HG02678 (cell line): ENCODE measurements at regions not wholly inside any gene's neighbourhood (a gene's known extent, or its start where the extent isn't known, plus 50 kb on each side); places are given as distances from the start of the nearest gene placed in this dataset.
"Not testable (repeated sequence)": the region's sequence is repeated elsewhere in the genome, so short reads cannot be mapped to it uniquely, and the experiment has no call there.

Experiments used
- ATAC-seq: cut with Tn5 transposase; IDR thresholded peaks from one replicate; pipeline ENCODE4 v1.9.1; 2021; ENCODE audit warnings: mild to moderate bottlenecking, moderate library complexity; ENCODE audit not compliant: unreplicated experiment

DNA sequence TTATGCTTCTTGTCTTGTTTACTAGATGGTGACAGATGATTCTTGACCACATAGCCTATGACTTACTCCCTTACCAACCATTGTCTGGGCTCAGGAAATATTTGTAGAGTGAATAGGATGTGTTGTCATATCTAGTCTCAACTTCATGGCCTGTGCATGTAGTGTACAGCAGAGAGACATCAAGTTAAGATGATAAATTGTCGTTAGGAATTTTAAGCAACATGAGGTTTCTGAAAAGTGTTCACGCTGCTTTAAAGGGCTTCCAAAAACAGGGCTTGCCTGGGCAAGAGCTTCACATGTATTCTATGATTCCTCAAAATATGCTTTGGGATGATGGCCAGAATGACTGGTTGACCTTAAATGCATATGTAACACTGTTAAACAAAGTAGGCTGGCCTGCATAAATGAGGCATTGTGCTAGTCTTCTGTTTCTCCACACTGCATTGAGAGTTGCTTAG lies 424.0 kb downstream of the RND3 start:
- ATAC-seq: no peak

DNA sequence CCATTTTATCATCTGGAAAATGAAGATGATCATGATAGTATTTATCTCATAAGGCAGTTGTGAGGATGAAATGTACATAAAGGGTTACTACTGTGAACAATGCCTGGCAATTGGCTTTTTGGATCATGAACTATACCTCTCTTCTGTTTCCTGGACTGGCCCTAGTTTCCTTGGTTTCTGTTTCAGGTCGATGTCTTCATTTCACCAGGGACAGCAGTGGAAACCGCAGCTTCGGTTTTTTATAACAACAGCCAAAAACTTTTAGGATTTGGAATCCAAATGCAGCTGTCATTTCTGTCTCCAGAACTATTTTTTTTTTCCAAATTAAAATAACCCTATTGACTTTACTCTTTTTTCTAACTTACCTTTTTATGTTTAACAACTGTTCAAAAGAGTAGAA lies 425.1 kb downstream of the RND3 start:
- no peak for ATAC-seq

DNA sequence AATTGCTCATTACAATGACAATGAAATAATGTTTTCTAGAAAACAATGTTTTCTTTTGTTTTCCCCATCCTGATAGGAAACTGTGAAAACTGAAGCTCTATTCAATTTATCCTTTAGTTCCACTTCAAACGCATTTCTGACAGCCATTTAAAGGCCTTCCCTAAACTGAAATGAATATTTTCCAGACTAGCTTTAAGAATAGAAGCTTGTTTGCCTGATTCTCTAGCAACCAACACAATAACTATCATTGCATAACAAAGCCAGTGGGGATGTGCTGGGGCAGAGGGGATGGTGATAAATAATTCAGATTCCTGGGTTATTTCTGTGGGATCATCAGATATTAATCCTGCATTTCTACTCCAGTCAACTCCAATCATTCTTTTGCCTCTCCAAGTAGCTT lies 427.1 kb downstream of the RND3 start:
- no peak for ATAC-seq

DNA sequence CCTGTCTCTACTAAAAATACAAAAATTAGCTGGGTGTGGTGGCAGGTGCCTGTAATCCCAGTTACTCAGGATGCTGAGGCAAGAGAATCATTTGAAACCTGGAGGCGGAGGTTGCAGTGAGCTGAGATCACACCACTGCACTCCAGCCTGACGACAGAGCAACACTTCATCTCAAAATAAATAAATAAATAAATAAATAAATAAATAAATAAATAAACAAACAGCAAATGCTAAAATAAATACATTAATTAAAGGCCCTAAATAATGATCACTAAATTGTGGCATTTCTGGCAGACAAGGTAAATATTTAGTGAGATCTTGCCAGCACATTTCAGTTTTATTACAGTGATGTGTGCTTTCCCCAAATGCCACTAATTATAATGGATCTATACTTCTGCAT lies 427.8 kb downstream of the RND3 start:
- not testable (repeated sequence) for ATAC-seq

DNA sequence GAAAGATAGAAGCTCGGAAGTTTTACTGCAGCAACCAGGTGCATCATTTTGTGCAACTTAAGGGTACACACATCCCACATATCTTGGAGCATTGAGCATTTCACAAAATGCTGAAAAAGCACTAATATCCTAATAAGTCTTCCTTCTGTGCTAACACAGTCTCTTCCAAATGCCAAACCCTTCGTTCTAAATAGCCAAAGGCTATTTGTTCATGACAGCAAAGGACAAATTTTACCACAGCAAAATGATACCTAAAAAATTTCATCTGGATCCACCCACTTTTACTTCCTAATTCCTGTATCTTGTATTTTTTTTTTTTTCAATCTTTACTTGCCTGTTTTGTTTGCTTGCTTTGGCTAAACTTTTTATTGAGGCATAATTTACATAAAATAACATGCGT lies 435.0 kb downstream of the RND3 start:
- ATAC-seq: no peak

DNA sequence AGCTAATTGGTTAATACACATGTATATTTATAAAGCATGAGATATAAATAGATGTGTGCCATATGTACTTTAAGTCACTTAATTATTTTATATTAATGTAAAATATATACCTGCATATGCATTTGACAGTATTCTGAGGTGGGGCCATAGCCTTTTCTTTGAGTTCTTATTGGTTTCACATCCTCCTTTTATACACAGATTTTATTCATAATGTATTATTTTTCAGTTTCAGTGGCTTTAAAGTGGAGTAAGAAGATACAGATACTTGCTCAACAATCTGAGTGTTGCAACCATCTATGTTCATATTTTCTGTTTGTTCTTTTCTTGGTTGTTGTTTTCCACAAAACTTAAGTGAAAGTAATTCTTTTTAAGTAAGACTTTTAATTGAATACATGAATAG lies 436.5 kb downstream of the RND3 start:
- no peak for ATAC-seq

DNA sequence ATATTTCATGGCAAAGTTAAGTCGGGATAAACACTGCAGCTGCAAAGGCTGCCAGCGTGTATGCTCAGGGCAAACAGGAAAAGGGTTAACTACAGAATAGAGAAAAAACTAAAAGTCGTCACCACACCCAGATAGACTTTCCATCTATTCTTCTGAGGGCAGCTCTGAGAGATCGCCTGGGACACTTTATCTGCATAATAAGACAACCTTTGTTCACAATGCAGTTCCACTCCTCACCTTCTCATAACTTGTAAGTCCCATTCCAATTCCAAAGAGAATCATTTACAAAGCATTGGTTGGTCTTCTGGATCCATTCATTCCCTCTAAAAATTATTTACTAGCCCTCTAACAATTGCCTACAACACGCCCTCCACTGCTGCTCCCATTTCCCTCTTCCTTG lies 437.4 kb downstream of the RND3 start:
- ATAC-seq: no peak

DNA sequence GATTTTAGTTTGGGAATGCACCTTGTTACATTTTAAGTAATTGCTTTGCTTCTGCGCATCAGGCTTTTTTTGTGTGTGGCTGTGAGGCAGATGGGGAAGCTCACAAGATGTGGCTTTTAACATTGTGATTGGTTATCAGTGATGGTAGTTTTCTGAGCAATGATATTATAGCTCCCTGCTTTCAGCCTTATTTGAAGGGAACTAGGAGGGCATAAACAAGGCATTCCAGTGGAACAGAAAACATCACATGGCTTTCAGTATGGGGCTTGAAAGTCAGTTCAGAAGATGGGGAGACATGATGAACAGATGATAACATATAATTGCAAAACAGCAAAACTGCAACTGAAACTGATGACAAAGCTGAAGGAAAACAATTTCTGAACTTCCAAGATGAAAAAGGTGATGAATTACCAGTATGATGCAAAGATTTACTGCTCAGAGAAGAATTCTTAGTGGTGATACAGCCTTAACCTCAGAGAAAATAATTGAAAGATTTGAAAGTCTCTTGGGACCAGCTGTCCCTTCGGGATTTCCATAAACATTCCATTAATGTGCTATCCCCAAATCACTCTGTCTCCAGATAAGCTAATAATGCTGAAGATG lies 439.7 kb downstream of the RND3 start:
- no peak for ATAC-seq

DNA sequence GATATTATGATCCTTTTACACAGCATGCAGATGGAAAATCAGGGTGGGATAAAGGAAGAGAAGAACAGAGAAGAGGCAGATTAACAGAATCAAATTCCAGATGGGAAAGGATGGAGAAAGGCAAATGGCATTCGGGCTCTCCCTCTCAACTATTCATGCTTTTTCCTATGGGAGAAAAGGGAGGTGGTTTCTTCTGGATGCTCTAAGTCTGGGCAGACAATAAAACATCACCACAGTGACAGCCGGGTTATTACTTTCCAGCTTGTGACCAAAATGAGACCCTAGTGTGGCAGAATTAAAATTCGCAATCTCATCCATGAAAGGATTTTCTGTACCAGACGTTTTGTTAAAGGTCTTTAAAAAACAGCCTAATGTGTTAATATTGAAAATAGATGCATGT lies 440.7 kb downstream of the RND3 start:
- no peak for ATAC-seq

DNA sequence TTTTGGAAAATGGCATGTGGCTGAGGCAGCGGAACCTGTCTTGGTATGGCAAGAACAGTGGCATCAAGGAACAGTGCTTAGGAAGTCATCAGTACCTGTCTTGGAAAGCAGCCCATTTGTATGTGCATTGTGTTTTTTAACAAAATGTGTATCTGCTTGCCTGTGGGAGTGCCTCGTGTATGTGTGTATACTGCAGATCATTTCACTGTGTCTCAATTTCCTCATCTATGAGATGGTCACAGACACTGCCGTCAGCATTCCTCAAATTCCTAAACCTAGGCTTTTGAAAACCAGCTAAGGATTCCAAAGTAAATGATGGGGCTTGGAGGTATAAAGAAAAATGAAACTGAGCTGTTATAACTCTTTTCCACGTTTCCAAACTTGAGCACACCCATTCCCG lies 441.3 kb downstream of the RND3 start:
- ATAC-seq: no peak

DNA sequence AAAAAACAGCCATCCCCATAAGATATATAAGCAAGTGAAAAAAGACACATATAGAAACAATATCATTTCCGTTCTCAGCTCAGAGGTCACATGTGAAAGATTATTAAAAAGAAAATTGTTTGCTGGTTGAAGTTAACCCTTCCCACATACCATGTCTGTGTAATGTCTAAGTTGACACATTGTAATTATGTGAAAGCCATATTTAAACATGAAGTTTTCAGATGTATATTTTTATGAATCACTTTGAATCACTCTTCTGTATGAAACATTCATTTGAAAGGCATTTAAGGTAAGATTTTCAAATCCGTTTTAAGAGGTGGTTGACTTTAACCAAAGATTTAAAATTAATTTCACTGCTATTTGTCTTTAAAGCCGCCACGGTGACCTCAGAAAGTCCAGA lies 441.9 kb downstream of the RND3 start:
- no peak for ATAC-seq

DNA sequence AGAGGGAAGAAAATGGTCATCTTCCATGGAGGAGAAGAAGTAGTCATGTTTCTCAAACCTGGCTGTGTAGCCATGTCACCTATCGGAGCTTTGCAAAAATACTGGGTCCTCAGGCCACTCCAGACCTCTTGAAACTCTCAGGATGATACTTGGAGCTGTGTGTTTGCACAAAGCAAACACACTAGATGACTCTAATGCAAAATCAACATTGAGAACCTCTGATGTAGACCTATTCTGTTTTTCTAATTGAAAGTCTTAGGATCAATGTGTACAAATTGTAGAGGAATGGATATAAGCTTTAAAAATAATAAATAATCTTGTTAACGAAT lies 444.3 kb downstream of the RND3 start:
- ATAC-seq: no peak

DNA sequence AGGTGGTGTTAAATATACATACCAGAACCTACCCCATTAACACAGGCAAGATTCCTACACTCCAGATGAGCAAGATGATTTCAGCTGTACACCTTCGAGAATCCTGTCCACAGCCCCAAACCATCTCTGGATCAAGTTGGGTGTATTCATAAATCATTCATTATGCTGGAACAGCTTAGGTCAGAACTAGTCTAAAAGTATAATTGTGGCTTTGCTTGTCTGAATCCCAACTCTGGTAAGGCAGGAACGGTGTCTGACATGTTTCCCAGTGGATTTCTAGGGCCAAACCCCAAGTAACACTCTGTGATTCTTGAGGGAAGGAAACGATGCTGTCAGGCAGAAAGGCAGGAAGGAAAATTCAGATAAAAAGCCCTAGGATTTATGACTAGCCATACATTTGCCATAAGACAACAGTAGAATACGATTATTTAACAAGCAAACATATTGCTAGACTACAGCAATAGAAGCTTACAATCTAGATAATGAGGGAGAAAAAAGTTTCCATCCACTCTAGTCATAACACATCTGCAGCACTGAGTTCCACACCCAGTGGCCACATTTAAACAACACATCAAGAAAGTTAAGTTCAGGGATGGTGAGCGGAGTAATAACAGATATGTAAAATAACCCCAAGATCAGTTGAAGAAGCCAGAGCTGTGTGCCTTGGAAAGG lies 444.8 kb downstream of the RND3 start:
- ATAC-seq: no peak

DNA sequence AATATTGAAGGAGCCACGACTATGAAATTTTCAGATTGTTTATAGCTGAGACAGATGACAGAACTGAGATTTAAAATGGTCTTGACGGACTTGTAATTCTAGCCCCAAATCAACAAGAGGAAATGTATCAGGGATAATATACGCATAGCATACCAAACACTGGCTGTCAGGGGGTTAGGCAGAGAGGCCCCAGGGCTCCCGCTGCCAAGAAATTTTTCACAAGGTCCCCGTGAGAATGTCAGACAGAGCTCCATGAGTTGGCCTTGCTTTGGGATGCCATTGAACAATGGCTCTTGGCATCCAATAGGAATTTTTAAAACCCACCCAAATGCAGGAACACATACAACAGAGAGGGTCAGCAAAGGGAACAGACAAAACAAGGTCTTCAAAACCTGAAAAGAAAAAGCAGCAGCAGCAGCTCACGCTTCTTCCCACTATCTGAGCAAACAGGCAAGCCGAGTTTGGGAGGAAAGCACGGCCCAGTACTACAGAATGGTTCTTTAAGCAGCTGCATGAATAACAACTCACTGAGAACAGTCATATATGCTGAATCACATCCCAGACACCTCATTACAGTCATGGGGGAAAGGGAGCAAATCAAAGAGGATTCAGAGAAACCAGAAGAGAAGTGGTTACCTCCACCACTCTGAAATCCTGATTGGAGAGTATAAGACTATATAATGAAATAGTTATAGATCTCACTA lies 445.6 kb downstream of the RND3 start:
- no peak for ATAC-seq

DNA sequence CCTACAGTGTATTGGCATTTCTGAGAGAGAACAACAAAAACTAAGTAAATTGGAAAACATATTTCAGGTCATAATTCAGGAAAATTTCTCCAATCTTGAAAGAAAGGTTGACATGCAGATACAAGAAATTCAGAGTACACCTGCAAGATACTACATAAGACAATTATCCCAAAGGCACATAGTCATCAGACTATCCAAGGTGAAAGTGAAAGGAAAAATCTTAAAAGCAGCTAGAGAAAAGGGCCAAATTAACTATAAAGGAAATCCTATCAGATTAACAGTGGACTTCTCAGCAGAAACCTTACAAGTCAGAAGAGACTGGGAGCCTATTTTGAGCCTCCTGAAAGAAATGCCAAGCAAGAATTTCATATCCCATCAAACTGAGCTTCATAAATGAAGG lies 449.0 kb upstream of the MMADHC start:
- ATAC-seq: no peak

DNA sequence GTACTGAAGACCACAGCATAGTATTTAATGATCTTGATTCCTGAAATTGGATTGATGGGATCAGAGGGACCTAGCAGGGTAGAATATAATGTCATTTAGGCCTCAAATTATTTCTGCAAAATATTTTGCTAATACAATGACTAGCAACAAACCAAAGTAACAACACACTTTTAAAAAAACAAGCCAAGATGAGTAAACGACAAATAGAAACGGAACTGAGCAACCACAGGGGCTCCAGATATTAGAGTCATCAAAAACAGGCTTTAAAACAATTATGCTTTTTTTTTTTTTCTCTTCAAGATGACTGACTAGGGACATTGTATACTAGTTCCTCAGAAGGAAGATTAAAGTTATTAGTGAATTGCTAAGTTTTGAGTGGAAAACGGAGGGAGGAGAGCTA lies 447.1 kb upstream of the MMADHC start:
- ATAC-seq: no peak

DNA sequence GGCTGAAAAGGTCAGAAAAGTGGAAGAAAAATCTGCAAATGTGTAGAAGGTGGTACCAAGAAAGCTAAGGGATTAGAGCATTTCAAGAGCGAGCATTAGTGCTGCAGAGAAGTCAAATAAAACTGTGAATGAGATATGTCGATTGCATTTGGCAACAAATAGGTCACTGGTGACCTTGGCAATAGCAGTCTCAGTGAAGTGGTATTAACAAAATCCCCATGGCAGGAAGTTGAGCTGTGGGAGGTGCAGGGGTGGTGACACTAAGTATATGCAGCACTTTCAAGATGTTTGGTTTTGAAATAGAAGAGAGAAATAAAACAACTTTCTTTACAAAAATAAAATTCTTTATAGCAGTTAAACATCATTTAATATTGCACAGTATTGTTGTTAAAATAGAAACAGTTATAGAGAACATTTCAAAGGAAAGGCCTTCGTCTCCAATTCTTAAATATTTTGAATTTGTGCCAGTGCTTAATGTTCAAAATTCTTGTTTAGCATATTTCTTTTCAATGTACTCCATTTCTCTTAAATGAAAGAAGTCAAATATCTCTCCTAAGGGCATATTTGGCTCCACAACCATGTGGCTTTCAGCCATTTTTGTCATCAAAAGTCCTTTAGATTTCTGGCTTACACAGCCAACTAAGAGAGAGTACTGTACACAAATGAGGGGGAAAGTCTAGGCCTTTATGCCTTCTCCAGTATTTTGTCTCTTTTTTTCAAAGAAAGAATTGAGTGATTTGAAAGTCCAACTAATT lies 443.0 kb upstream of the MMADHC start:
- ATAC-seq: no peak

DNA sequence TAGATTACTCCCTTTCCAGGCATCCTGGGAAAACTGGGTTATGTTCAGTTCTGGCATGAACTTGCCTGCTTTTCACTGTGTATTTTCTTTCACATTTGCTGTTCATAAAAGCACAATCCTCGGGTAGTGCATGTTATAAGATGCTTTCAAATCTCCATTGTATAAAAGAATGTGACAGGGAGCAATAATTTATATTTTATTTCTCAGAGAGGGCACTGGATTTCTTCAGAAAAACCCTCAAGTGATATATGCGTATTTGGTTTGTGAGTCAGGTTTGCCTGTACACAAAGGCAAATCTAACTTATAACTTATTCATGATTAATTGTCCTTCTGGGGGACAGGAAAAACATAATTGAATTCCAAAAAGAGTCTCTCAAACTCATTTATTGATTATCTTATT lies 440.7 kb upstream of the MMADHC start:
- no peak for ATAC-seq

DNA sequence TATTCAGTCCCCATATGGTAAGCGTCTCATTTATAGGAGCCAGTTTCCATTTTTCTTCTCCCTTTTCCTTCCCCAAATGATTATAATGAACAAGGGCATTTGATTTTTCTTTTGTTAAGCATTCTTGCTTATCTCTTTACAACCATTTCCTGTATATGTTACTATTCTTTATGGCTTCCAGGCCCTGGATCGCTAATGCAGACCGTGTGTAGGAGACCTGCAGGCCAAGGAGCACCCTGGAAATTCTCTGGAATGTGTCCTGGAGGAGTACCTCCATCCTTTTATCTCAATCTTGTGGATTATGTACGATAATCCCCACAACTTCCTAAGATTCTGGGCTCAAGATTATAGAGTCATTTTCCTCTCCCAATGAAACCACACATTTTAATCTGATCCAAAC lies 439.6 kb upstream of the MMADHC start:
- no peak for ATAC-seq

DNA sequence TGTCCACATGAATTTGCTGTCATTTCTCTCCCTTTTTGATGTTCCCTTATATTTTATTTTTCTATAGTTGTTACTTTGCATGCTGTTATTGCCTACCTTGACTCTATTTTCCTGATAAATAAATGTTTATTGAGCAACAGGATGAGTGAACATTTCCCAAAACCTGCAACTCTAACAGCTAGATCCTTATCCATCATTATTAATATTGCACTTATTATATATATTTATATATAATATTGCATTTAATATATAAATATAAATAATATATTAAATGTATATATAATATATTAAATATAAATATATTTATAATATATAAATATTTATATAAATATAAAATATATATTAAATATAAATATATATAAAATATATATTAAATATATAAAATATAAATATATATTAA lies 436.1 kb upstream of the MMADHC start:
- ATAC-seq: no peak

DNA sequence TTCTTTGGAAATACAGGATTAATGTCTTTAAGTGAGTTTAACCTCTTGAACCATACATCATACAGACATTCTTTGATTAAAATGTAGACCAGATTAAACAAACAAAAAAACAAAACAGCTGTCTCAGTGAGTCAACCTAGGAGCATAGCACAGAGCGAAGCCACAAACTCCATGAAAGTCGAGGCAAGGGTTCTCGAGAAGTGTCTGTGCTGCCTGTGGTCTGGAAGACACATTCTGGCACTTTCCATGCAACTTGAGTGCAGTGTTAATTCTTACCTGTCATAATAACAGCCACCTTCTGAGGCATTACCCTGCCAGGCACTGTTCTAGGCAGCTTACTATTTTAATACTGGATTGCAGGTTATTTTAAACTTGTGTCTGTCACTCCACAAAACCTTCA lies 435.5 kb upstream of the MMADHC start:
- ATAC-seq: no peak
